Heart right ventricle (tissue), 16 donors: ENCODE measurements at regions not wholly inside any gene's neighbourhood (a gene's known extent, or its start where the extent isn't known, plus 50 kb on each side); places are given as distances from the start of the nearest gene placed in this dataset.

Source experiments
- ATAC-seq, 8 donors: fragments of 200-7000 bp; cut with Tn5 transposase; one replicate each; pipeline ENCODE4 v1.9.1; 2020; ENCODE audit warnings: mild to moderate bottlenecking in 8 of 8, moderate library complexity in 8 of 8, moderate number of reproducible peaks in 1 of 8
- DNase-seq, 2 donors: peaks; one replicate each; pipeline ENCODE4 v3.0.0-alpha.2; 2020
- H3K27ac ChIP-seq, 10 donors: fragments of 200-600 bp; sonication (generic) in 2 of 10; one replicate each; pipeline versions ENCODE4 v1.5.0 to v1.8.0; 2020 to 2022; ENCODE audit warnings: mild to moderate bottlenecking in 3 of 10
- H3K27me3 ChIP-seq, 7 donors: fragments of 200-600 bp; one replicate each; pipeline ENCODE4 v1.8.0; 2021 to 2022; ENCODE audit warnings: mild to moderate bottlenecking in 2 of 7
- H3K36me3 ChIP-seq, 9 donors: fragments of 200-600 bp; sonication (generic) in 1 of 9; one replicate each; pipeline versions ENCODE4 v1.5.0 to v1.8.0; 2020 to 2022; ENCODE audit warnings: mild to moderate bottlenecking in 2 of 9
- H3K4me1 ChIP-seq, 9 donors: fragments of 200-600 bp; sonication (generic) in 1 of 9; one replicate each; pipeline versions ENCODE4 v1.5.0 to v1.8.0; 2020 to 2022; ENCODE audit warnings: mild to moderate bottlenecking in 4 of 9
- H3K4me3 ChIP-seq, 10 donors: fragments of 200-600 bp; sonication (generic) in 2 of 10; one replicate each; pipeline versions ENCODE4 v1.5.0 to v1.8.0; 2020 to 2022; ENCODE audit warnings: mild to moderate bottlenecking in 7 of 10, moderate library complexity in 2 of 10
- H3K9me3 ChIP-seq, 11 donors: fragments of 200-600 bp in 10 of 11; sonication (generic) in 2 of 11; one replicate each; pipeline versions ENCODE4 v1.5.0 to v1.8.0; 2013 to 2022; ENCODE audit warnings: mild to moderate bottlenecking in 2 of 11, control low read depth in 1 of 11, moderate library complexity in 1 of 11
- WGBS, 2 donors: extraction: QIAGEN DNeasy Blood & Tissue Kit; methylation state at CpG; one replicate each; pipeline ENCODE4 v1.1.7; 2013; ENCODE audit warnings: inconsistent platforms in 1 of 2; 5-methylcytosine and 5-hydroxymethylcytosine counted together
- intact Hi-C, 10 donors: fragments of 100-400 bp; cut with DNase I; formaldehyde crosslinking; loops; one replicate each; pipeline versions ENCODE4 v1.11.1 to v1.14.2; 2022
- TF ChIP-seq, protein P1 (sequence below), 9 donors: fragments of 200-600 bp; sonication (generic) in 2 of 9; IDR thresholded peaks; one replicate each; pipeline versions ENCODE4 v1.5.0 to v1.8.0; 2021 to 2022; ENCODE audit warnings: antibody characterized with exemption in 9 of 9, mild to moderate bottlenecking in 5 of 9, moderate library complexity in 1 of 9
- donor health status: Arrhythmogenic right ventricular cardiomyopathy.
- donor health status: ischemic (EF 13 %, LVEDD 7.1; RV severe dilation, severe dysfunction).
- donor health status: healthy with polysubstance abuse.
- donor health status: DM: no; HTN: yes; CAD: no.
- donor health status: DM: no; HTN: no; CAD: no.
- donor health status: ischemic (EF 25% LVEDD 6.9; RV normal size, moderate dysfunction).
- donor health status: ischemic (EF 25% LVEDD 5.7; RV mildly dilated, moderate dysfunction).
- donor health status: healthy.
- donor health status: DM: yes; HTN: yes; CAD: no.
- donor health status: Ischemic cardiomyopathy.
- donor health status: ischemic (EF 35%, LVEDD 5.7; RV mildly dilated, moderate dysfunction).
- donor health status: nonischemic (EF 11% LVEDD 7.7; RV severe dilation, severe dysfunction).
- donor health status: DM: yes; HTN: yes; CAD: no.
- donor health status: PGD.
- donor health status: ischemic (EF 29% LVEDD 5.4; RV normal size, mild dysfunction).
- donor health status: nonischemic (EF 23%, LVEDD 6.1; RV moderate dilation, normal function).

DNA sequence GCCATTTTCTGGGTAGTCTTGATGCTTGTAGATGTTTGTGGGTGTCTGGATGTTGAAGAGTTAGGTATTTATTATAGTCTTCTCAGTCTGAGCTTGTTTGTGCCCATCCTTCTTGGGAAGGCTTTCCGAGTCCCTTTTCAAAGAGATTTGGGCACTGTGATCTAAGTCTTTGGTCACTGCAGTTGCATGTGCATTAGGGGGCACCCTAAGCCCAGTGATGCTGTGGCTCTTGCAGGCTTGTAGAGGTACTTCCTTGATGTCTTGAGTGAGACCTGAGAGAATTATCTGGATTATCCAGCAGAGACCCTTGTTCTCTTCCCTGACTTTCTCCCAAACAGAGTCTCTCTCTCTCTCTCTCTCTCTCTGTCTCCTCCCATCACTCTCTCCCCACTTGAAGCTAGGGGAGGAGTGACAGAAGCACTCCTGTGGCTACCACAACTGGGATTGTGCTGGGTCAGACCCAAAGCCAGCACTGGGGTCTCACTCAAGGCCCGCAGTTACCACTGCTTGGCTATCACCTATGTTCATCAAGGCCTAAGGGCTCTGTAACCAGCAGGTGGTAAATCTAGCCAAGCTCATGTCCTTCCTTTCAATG, 68.5 kb downstream of the TMCO5A start:
- intact Hi-C loops = loop anchor here in 5 of 10 donors (2.0 to 10.0 kb wide), 8 partner anchors 72 to 412 kb away; partner anchors contain the start of gene SPRED1 (in 1 of the 5)
- 90 to 94% methylated on average over 2 of the region's 2 CpGs for WGBS, 2 donors
- Histone ChIP-seq H3K36me3 (no peaks in the 10 kb centered on the region), H3K4me3 (no peak overlapping the region), H3K9me3 (peaks cover 0 to 21% (median 0%) of the 10 kb centered on the region in 11 donors), H3K27me3 (no peaks in the 10 kb centered on the region), H3K27ac (no peak overlapping the region), H3K4me1 (peaks cover 0 to 17% (median 4%) of the 10 kb centered on the region in 9 donors)
- TF ChIP-seq, protein P1, sequence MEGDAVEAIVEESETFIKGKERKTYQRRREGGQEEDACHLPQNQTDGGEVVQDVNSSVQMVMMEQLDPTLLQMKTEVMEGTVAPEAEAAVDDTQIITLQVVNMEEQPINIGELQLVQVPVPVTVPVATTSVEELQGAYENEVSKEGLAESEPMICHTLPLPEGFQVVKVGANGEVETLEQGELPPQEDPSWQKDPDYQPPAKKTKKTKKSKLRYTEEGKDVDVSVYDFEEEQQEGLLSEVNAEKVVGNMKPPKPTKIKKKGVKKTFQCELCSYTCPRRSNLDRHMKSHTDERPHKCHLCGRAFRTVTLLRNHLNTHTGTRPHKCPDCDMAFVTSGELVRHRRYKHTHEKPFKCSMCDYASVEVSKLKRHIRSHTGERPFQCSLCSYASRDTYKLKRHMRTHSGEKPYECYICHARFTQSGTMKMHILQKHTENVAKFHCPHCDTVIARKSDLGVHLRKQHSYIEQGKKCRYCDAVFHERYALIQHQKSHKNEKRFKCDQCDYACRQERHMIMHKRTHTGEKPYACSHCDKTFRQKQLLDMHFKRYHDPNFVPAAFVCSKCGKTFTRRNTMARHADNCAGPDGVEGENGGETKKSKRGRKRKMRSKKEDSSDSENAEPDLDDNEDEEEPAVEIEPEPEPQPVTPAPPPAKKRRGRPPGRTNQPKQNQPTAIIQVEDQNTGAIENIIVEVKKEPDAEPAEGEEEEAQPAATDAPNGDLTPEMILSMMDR (IDR thresholded peaks at IDR 0.05) = peak; percentile 23 to 71 (median 63)
- DNase-seq = peak; percentile 50 to 52
- ATAC-seq = peak; percentile 59 to 85 (median 74)

DNA sequence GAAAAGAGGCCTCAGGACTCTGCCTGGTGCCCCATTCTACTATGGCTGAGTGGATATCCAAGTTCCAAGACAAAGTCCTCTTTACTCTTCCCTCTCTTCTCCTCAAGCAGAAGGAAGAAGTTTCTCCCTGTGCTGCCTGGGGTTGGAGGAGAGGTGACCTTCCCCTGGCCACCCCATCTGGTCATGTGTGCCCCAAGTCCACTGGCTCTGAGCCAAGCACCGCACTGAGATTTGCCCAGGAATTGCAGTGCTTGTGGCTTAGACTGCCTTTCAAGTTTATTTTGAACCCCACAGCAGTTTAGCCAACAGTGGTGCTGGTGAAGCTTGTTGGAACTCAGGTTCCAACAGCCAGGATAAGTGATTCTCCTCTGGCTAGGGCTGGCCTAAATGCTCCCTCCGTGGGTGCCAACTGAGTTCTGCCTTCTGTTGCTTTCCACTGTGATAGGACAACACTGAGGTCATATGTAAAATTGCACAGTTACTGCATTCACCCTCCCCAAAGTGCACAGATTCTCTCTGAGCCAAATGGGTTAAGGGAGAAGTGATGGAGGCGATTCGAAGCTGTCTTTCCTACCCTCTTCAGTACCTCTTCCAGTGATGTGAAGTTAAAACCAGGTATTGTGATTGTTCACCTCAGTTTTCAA, 69.9 kb downstream of the TMCO5A start:
- 71 to 73% methylated on average over 4 of the region's 4 CpGs for WGBS, 2 donors
- DNase-seq (no peak), ATAC-seq (peak in 1 of 8 donors; percentile 24)
- no peak overlapping the region for H3K4me3 ChIP-seq
- no peaks in the 10 kb centered on the region for H3K36me3 ChIP-seq
- TF ChIP-seq, protein P1 (IDR thresholded peaks at IDR 0.05) = no peak
- H3K27ac ChIP-seq = no peak overlapping the region
- H3K27me3 ChIP-seq = no peaks in the 10 kb centered on the region
- intact Hi-C loops = loop anchor here in 5 of 10 donors (5.0 to 10.0 kb wide), 7 partner anchors 70 to 410 kb away; partner anchors contain the start of gene SPRED1 (in 1 of the 5)
- H3K4me1 ChIP-seq = peaks cover 0 to 17% (median 4%) of the 10 kb centered on the region in 9 donors
- H3K9me3 ChIP-seq = peaks cover 0 to 16% (median 0%) of the 10 kb centered on the region in 11 donors

DNA sequence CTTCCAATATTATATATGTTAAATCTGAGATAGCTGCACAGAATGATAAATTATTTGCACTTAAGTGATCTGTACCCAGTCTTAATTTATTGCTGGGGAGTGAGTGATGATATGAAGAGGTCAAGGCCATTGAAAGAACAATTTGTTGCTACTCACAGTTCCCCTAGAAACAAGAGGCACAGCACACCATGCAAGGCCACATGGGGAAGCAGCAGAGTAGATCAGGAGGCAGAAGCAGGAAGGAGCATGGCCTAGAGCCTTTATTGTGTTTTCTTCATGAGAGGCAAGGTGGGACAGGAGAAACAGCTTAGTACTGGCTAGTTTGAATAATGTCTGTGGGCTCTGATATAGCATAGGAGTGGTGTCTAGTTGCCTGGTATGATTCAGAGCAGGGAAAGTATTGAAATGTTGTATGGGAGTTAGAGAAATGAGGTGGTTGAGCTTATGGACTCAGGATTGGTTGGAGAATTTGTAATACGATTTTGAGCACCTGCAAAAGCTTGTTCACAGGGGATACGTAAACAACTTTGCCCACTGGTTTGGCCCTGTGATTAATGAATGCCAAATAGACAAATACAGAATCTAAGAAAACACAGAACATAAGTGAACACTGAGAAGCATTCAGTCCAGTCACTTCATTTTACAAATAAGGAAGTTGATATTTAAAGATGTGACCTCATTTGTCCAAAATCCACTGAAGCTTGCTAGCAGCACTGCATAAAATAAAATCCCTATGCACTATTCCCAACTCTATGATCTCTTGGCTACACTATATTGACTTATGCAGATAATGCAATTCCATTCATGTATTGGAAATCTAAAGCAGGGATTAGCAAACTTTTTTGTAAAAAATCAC, 71.7 kb downstream of the TMCO5A start:
- 77 to 86% methylated on average over 2 of the region's 2 CpGs for WGBS, 2 donors
- Histone ChIP-seq H3K9me3 (peaks cover 0 to 11% (median 0%) of the 10 kb centered on the region in 11 donors), H3K36me3 (no peaks in the 10 kb centered on the region), H3K27me3 (no peaks in the 10 kb centered on the region), H3K4me1 (peaks cover 0 to 17% (median 4%) of the 10 kb centered on the region in 9 donors), H3K27ac (peak overlapping the region in 3 of 10 donors; percentile 44 to 57 (median 54)), H3K4me3 (no peak overlapping the region)
- intact Hi-C loops = loop anchor here in 5 of 10 donors (5.0 to 10.0 kb wide), 6 partner anchors 61 to 409 kb away; partner anchors contain the start of gene SPRED1 (in 1 of the 5)
- DNase-seq = no peak
- ATAC-seq = peak in 7 of 8 donors; percentile 60 to 94 (median 68)
- TF ChIP-seq, protein P1 (IDR thresholded peaks at IDR 0.05) = no peak

DNA sequence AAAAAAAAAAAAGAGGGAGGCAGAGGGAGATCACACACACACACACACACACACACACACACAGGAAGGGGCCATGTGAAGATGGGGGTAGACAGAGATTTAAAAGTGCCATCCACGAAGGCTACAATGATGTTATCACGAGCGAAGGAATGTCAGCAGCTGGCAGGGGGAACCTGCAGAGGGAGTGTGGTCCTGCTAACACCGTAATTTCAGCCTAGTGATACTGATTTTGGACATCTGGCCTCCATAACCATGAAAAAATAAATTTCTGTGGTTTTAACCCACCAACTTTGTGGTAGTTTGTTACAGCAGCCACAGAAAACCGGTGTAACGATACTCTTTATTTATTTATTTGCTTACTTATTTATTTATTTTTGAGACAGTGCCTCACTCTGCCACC, 76.0 kb downstream of the TMCO5A start:
- TF ChIP-seq, protein P1 (IDR thresholded peaks at IDR 0.05) = no peak
- WGBS, 2 donors = 89 to 91% methylated on average over 6 of the region's 6 CpGs
- H3K4me3 ChIP-seq = no peak overlapping the region
- ATAC-seq (no peak), DNase-seq (no peak)
- intact Hi-C loops = no loop called here
- H3K9me3 ChIP-seq = no peaks in the 10 kb centered on the region
- H3K27me3 ChIP-seq = no peaks in the 10 kb centered on the region
- no peaks in the 10 kb centered on the region for H3K36me3 ChIP-seq
- no peak overlapping the region for H3K27ac ChIP-seq
- H3K4me1 ChIP-seq = peaks cover 0 to 25% (median 4%) of the 10 kb centered on the region in 9 donors
